ENCODE measurements at regions not wholly inside any gene's neighbourhood (a gene's known extent, or its start where the extent isn't known, plus 50 kb on each side); places are given as distances from the start of the nearest gene placed in this dataset.

DNA sequence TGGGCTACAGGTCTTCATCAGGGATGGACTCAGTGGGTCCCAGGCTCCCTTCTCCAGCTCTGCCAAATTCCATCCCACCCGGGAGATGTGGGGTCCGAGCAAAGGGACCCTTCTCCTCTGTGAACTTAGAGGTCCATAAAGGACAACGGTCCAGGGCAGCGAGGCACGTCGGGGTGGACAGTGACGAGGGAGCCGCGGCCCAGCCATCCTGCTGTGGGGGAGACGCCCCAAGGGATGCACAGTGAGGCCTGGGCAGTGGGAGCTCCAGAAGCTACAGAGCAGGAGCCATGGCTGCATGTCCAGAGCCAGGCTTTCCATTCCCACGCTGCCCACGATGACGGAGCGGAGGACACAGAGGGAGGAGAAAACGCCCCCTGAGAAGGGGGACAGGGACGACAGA is 107.5 kb upstream of the PPP1R26 start:
- 74 to 79% methylated on average over 16 of the region's 16 CpGs for WGBS, 2 donors
- TF ChIP-seq, protein P1, sequence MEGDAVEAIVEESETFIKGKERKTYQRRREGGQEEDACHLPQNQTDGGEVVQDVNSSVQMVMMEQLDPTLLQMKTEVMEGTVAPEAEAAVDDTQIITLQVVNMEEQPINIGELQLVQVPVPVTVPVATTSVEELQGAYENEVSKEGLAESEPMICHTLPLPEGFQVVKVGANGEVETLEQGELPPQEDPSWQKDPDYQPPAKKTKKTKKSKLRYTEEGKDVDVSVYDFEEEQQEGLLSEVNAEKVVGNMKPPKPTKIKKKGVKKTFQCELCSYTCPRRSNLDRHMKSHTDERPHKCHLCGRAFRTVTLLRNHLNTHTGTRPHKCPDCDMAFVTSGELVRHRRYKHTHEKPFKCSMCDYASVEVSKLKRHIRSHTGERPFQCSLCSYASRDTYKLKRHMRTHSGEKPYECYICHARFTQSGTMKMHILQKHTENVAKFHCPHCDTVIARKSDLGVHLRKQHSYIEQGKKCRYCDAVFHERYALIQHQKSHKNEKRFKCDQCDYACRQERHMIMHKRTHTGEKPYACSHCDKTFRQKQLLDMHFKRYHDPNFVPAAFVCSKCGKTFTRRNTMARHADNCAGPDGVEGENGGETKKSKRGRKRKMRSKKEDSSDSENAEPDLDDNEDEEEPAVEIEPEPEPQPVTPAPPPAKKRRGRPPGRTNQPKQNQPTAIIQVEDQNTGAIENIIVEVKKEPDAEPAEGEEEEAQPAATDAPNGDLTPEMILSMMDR (IDR thresholded peaks at IDR 0.05): no peak
- no peak for TF ChIP-seq POLR2A (IDR thresholded peaks at IDR 0.05)
- no peak for DNase-seq (ENCODE audit: low spot score in 2 of 2)
- H3K4me3 ChIP-seq (ENCODE audit: low read depth, poor library complexity, severe bottlenecking): no peak overlapping the region
- intact Hi-C loops (cut with DNase I; ENCODE audit: low total_unique reads): no loop called here

DNA sequence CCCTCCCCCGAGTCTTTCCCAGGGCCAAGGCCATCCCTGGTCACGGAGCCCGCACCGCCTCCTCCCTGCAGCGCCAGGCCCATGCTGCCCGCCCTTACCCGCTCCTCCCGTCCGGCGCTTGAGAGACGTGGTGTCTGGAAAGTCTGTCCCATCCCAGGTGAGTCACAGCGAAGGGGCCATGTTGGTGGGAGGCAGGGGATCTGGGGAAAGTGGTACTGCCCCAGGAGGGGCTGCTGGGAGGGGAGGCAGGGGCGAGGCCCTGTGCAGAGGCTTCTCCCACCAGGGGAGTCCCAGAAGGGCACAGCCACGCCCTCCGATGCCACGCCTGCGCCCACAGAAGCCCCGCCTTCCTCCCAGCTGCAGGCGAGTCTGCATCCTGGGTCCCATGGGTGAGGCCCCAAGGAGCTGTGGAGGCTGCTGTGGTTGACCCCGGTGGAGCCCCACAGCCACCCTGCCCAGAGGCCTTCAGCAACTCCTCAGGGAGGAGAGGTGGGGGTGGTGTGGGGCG is 107.0 kb upstream of the PPP1R26 start:
- WGBS, 2 donors: 73 to 78% methylated on average over 21 of the region's 21 CpGs
- DNase-seq (ENCODE audit: low spot score in 2 of 2): no peak
- no peak overlapping the region for H3K4me3 ChIP-seq (ENCODE audit: low read depth, poor library complexity, severe bottlenecking)
- intact Hi-C loops (cut with DNase I; ENCODE audit: low total_unique reads): no loop called here
- TF ChIP-seq POLR2A (IDR thresholded peaks at IDR 0.05): no peak
- TF ChIP-seq, protein P1 (IDR thresholded peaks at IDR 0.05): no peak

DNA sequence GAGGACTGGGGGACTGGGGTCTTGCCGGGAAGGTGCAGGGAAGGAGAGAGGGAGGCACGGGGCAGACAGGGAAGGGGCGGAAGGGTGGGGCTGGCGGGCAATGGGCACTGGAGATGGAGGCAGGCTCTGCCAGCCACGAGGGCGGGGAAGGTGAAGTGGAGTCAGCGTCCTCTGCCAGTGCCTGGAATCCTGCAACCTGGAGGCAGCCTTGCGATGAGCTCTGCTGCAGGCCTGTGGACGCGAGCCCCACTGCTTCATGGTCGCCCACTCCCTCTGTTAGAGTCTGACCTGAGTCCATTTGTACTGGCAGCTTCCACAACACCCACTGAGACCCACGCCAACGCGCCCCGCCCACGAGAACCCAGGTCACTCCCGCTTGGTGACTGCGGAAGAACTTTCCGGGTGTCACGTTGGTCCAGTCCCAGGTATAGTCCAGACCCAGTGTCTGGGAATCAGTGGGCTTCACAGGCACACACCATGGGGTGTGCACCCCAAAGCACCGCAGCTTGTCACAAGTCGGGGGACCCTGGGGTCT is 106.4 kb upstream of the PPP1R26 start:
- WGBS, 2 donors: 77 to 79% methylated on average over 22 of the region's 22 CpGs
- TF ChIP-seq, protein P1 (IDR thresholded peaks at IDR 0.05): no peak
- no peak for TF ChIP-seq POLR2A (IDR thresholded peaks at IDR 0.05)
- no peak overlapping the region for H3K4me3 ChIP-seq (ENCODE audit: low read depth, poor library complexity, severe bottlenecking)
- no peak for DNase-seq (ENCODE audit: low spot score in 2 of 2)
- intact Hi-C loops (cut with DNase I; ENCODE audit: low total_unique reads): no loop called here

DNA sequence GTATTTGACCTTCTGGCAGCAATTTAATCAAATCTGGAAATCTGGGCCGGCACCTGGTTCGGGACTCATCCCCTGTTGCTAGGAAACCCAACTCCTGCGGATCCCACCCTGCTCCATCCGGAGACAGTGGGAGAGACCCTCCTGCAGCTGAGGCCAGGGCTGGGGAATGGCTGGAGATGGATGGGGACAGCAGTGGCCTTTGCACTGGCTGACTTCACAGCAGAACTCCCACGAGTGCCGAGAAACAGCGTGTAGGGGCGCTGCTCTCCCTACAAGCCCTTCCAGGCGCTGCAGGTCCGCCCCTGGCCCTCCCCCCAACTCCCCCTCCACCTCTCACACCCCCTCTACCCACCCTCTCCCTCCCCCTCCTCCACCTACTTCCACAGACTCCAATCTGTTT is 105.8 kb upstream of the PPP1R26 start:
- 20 to 25% methylated on average over 7 to 10 of the region's 10 CpGs for WGBS, 2 donors
- intact Hi-C loops (cut with DNase I; ENCODE audit: low total_unique reads): no loop called here
- no peak for DNase-seq (ENCODE audit: low spot score in 2 of 2)
- no peak for TF ChIP-seq POLR2A (IDR thresholded peaks at IDR 0.05)
- TF ChIP-seq, protein P1 (IDR thresholded peaks at IDR 0.05): no peak
- no peak overlapping the region for H3K4me3 ChIP-seq (ENCODE audit: low read depth, poor library complexity, severe bottlenecking)

DNA sequence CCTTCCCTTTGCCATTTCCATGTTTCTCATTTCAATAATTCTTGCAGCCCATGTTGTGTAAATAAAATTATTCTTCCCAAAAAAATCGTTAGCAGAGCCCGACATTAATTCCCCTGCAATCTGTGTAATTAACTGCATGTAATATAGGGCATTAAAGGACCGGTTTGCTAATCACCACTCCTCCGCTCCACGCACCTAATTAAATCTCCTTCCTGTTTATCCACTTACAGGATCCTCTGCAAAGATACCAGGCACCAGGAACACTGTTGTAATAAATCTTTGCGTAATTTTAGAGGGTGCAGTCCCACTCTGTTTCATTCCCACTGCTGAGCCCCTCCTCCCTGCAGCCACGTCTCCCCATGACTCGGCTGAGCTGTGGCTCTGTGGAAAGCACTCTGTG is 105.0 kb upstream of the PPP1R26 start:
- DNase-seq (ENCODE audit: low spot score in 2 of 2): no peak
- 39 to 40% methylated on average over 8 of the region's 8 CpGs for WGBS, 2 donors
- no peak overlapping the region for H3K4me3 ChIP-seq (ENCODE audit: low read depth, poor library complexity, severe bottlenecking)
- TF ChIP-seq, protein P1 (IDR thresholded peaks at IDR 0.05): no peak
- TF ChIP-seq POLR2A (IDR thresholded peaks at IDR 0.05): no peak
- intact Hi-C loops (cut with DNase I; ENCODE audit: low total_unique reads): no loop called here

DNA sequence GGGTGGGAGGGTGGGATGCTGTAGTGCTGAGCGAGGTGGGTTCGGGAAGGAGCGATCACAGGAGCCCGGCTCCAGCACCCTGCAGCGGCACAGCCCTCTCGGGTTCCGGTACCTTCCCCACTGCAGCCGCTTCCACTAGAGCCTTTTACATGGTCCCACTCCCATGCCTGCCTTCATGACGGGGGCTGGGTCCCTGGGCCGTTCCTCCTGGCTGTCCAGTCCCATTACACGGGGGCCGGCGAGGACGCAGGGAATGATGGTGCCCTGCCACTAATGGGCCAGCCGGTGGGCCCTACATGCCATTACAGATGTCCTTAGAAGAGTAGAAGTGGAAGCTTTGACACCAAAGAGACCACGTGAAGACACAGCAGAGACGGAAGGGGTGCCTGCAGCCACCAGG is 104.6 kb upstream of the PPP1R26 start:
- 84 to 87% methylated on average over 17 of the region's 17 CpGs for WGBS, 2 donors
- DNase-seq (ENCODE audit: low spot score in 2 of 2): no peak
- intact Hi-C loops (cut with DNase I; ENCODE audit: low total_unique reads): no loop called here
- H3K4me3 ChIP-seq (ENCODE audit: low read depth, poor library complexity, severe bottlenecking): no peak overlapping the region
- TF ChIP-seq, protein P1 (IDR thresholded peaks at IDR 0.05): no peak
- no peak for TF ChIP-seq POLR2A (IDR thresholded peaks at IDR 0.05)
